GM12872 (cell line): ENCODE measurements at regions not wholly inside any gene's neighbourhood (a gene's known extent, or its start where the extent isn't known, plus 50 kb on each side); places are given as distances from the start of the nearest gene placed in this dataset.

Source experiments
- TF ChIP-seq, protein P1 (sequence below): IDR thresholded peaks from 3 replicates; pipeline ENCODE4 v1.5.1; 2011; ENCODE audit warnings: low read depth, mild to moderate bottlenecking, low read length, moderate library complexity; ENCODE audit not compliant: insufficient read depth

DNA sequence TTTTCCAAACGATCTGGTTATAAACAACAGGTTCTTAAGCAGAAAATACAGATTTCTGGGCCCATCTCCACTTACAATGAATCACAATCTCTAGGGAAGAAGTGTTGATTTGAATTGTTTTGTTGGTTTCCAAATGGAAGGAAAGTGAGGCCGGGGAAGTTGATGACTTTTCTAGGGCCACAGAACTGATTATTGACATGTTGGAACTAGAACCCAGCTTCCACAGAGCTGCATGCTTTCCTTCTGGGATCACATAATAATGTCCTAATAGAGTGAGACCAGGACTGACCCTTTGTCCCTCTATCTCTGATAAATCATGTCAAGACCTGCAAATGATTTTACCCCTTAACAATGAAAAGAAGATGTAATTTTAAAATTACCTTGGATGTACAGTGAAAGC is 332.2 kb downstream of the OSR1 start:
- TF ChIP-seq, protein P1, sequence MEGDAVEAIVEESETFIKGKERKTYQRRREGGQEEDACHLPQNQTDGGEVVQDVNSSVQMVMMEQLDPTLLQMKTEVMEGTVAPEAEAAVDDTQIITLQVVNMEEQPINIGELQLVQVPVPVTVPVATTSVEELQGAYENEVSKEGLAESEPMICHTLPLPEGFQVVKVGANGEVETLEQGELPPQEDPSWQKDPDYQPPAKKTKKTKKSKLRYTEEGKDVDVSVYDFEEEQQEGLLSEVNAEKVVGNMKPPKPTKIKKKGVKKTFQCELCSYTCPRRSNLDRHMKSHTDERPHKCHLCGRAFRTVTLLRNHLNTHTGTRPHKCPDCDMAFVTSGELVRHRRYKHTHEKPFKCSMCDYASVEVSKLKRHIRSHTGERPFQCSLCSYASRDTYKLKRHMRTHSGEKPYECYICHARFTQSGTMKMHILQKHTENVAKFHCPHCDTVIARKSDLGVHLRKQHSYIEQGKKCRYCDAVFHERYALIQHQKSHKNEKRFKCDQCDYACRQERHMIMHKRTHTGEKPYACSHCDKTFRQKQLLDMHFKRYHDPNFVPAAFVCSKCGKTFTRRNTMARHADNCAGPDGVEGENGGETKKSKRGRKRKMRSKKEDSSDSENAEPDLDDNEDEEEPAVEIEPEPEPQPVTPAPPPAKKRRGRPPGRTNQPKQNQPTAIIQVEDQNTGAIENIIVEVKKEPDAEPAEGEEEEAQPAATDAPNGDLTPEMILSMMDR: no peak

DNA sequence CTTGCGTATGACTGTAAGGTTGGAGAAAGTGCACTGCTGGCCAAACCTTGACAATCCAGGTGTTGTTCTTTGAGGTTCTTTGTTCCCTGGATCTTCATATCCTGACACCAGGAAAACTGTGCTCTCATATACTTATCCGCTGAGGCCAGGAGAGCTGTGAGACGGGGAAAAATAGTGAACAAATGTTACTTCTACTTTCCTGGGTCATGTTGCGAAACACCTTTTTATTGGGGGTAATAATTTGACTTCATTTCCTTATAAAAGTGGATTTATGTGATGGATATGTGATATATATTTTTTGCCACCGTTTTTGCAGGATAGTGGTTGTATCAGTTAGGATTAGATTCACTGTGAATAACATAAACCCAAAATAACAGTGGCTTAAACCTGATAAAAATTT is 336.1 kb downstream of the OSR1 start:
- TF ChIP-seq, protein P1: no peak

DNA sequence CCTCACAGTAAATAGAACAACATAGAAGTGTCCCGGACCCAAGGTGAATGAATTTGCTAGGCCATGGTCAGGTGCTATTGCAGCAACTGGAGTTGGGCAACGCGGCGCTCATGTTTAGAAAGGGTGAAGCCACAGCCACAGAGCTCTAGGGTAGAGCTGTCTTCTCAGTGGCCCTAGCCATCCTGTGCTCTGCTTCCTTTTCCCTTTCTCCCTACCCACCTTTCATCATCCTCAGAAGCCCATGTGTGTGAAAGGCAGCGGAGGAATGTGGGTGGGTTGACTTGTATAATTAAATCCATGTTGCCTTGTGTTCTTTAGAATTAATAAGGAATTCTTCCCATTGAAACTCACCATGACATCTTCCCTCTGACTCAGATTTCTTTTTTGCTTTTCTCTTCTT is 336.7 kb downstream of the OSR1 start:
- TF ChIP-seq, protein P1: no peak

DNA sequence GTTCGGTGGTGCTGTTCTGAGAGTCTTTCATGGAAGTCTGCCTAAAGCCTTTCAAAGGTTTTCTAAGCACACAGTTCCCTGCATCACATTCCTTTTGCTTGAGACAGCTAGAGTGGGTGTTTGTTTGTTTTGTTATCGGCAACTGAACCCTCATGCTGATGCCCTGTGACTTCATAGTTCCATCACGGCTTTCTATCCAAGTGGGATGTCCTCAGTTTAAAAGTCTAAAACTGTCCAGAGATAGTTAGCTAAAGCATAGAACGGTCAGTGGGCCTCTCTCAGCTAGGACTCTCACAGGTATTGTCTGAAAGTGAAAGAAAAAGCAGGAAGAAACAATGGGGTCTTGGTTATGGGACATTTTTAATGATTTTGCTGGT is 337.3 kb downstream of the OSR1 start:
- TF ChIP-seq, protein P1: no peak

DNA sequence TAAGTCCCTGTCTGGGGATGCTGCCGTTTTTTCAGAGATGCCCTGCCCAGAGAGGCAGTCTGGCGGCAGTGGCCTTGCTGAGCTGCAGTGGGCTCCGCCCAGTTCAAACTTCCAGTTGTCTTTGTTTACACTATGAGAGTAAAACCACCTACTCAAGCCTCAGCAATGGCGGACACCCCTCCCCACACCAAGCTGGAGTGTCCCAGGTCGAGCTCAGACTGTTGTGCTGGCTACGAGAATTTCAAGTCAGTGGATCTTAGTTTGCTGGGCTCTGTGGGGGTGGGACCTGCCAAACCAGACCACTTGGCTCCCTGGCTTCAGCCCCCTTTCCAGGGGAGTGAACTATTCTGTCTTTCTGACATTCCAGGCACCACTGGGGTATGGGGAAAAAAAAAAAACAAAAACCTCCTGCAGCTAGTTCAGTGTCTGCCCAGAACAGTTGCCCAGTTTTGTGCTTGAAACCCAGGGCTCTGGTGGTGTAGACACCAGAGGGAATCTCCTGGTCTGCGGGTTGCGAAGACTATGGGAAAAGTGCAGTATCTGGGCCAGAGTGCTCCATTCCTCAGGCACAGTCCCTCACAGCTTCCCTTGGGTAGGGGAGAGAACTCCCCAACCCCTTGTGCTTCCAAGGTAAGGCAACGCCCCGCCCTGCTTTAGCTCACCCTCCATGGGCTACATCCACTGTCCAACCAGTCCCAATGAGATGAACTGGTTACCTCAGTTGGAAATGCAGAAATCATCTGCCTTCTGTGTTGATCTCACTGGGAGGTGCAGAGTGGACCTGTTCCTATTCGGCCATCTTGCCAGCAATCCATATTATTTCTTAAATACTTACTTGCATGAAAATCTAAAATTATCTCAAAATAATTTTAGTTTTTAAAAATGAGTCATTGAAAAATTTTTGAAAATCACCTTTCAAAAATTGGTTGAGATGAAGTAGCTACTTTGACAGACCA is 338.0 kb downstream of the OSR1 start:
- TF ChIP-seq, protein P1: no peak

DNA sequence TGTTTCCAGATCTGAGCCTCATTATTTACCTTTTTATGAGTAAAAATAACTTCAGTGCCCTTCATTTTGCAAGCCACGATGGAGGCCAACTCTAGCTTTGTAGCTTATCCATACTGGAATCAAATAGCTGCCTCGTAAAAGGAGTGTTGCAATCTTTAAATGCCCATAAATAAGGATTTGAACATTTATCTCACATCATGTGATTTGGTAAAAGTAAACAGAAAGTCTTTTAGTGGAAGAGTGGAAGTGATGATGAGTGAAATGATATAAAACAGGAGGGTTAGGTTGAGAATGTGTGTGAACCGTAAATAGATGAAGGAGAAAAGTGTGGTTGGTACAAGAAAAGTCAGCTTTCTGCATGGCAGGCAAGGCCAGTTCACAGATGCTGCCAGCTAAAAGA is 348.9 kb downstream of the OSR1 start:
- TF ChIP-seq, protein P1: no peak

DNA sequence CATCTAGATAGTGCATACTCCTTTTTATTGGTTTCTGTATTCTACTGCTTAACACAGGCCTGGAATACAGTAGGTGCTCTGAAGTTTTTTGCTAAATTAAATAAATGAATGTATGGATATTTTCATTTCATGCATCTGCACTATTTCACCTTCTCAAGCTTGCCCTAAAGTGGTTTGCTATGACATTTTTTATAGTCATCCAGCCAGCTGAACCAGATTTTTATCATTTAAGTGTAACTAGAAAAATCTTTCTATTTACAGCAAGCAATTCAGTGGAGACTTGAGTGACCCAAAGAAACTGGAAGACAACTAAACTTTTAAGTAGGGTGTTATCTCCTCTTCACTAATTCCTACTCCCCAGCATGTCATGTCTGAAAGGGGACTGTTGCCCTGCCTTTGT is 354.9 kb downstream of the OSR1 start:
- TF ChIP-seq, protein P1: no peak
